ENCODE measurements at regions not wholly inside any gene's neighbourhood (a gene's known extent, or its start where the extent isn't known, plus 50 kb on each side); places are given as distances from the start of the nearest gene placed in this dataset.
"Not testable (repeated sequence)": the region's sequence is repeated elsewhere in the genome, so short reads cannot be mapped to it uniquely, and the experiment has no call there.

GRCh38 chr5:102154791-102155605 lies 141.1 kb downstream of the SLCO4C1 start:
- not testable (repeated sequence) for DNase-seq (ENCODE audit: low spot score)

GRCh38 chr5:102154291-102154690 lies 141.8 kb downstream of the SLCO4C1 start:
- DNase-seq (ENCODE audit: low spot score): no peak

- DNase-seq (ENCODE audit: low spot score): peak; percentile 54
Measured at GRCh38 chr5:102153003-102153759, 142.9 kb downstream of the SLCO4C1 start.

- DNase-seq (ENCODE audit: low spot score): no peak
Measured at GRCh38 chr5:102139029-102139428, 157.1 kb downstream of the SLCO4C1 start.

- DNase-seq (ENCODE audit: low spot score): no peak
Measured at GRCh38 chr5:102138243-102138653, 157.8 kb downstream of the SLCO4C1 start.

- DNase-seq (ENCODE audit: low spot score): no peak
Measured at GRCh38 chr5:102130890-102131289, 165.2 kb downstream of the SLCO4C1 start.

- no peak for DNase-seq (ENCODE audit: low spot score)
Measured at GRCh38 chr5:102130386-102130785, 165.7 kb downstream of the SLCO4C1 start.

- DNase-seq (ENCODE audit: low spot score): no peak
Measured at GRCh38 chr5:102119252-102119651, 176.8 kb downstream of the SLCO4C1 start.

- DNase-seq (ENCODE audit: low spot score): no peak
Measured at GRCh38 chr5:102115736-102116135, 180.3 kb downstream of the SLCO4C1 start.

- no peak for DNase-seq (ENCODE audit: low spot score)
Measured at GRCh38 chr5:102114525-102115069, 181.5 kb downstream of the SLCO4C1 start.

GRCh38 chr5:102107865-102108264 lies 188.2 kb downstream of the SLCO4C1 start:
- DNase-seq (ENCODE audit: low spot score): no peak

- no peak for DNase-seq (ENCODE audit: low spot score)
Measured at GRCh38 chr5:102106599-102106998, 189.5 kb downstream of the SLCO4C1 start.

GRCh38 chr5:102099766-102100331 lies 196.2 kb downstream of the SLCO4C1 start:
- no peak for DNase-seq (ENCODE audit: low spot score)

GRCh38 chr5:102099083-102099482 lies 197.0 kb downstream of the SLCO4C1 start:
- DNase-seq (ENCODE audit: low spot score): not testable (repeated sequence)

GRCh38 chr5:102098606-102099005 lies 197.5 kb downstream of the SLCO4C1 start:
- DNase-seq (ENCODE audit: low spot score): not testable (repeated sequence)

- DNase-seq (ENCODE audit: low spot score): peak; percentile 74
Measured at GRCh38 chr5:102090770-102091169, 205.3 kb downstream of the SLCO4C1 start.

- DNase-seq (ENCODE audit: low spot score): no peak
Measured at GRCh38 chr5:102089883-102090282, 206.2 kb downstream of the SLCO4C1 start.

- no peak for DNase-seq (ENCODE audit: low spot score)
Measured at GRCh38 chr5:102087906-102088305, 208.2 kb downstream of the SLCO4C1 start.

- DNase-seq (ENCODE audit: low spot score): no peak
Measured at GRCh38 chr5:102080288-102080687, 215.8 kb downstream of the SLCO4C1 start.

GRCh38 chr5:102077920-102078319 lies 218.2 kb downstream of the SLCO4C1 start:
- DNase-seq (ENCODE audit: low spot score): no peak

- DNase-seq (ENCODE audit: low spot score): no peak
Measured at GRCh38 chr5:102069974-102070373, 226.1 kb downstream of the SLCO4C1 start.

- DNase-seq (ENCODE audit: low spot score): no peak
Measured at GRCh38 chr5:102068870-102069269, 227.2 kb downstream of the SLCO4C1 start.

Data from H4 (cell line).